GM10266 (cell line): ENCODE measurements at regions not wholly inside any gene's neighbourhood (a gene's known extent, or its start where the extent isn't known, plus 50 kb on each side); places are given as distances from the start of the nearest gene placed in this dataset.

Source experiments
- DNase-seq: peaks from one replicate; pipeline ENCODE4 v3.0.0; 2012; ENCODE audit errors: extremely low spot score
- CTCF ChIP-seq: IDR thresholded peaks from 2 replicates; pipeline ENCODE4 v1.5.1; 2012; ENCODE audit warnings: mild to moderate bottlenecking, low read depth; ENCODE audit not compliant: control insufficient read depth, insufficient read depth; ENCODE audit errors: missing control alignments

DNA sequence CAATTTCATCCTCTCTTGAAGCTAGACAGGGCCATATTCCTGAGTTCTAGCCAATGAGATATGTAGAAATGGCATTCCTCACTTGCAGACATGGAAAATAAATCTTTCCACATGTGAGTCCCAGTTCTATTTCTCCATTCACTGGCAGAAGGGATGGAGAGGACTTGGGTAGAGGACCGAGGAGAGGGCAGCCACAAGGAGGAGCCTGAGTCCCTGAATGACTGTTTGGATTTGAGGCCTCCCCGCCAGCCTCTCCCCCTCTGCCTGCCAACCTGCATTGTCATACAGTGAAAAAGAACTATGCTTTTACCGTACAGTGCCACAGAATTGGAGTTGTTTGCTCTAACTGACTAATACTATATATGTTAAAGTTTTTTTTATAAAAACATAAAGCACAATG is 583.0 kb upstream of the WWC1 start:
- no peak for TF ChIP-seq CTCF
- DNase-seq, result no peak

DNA sequence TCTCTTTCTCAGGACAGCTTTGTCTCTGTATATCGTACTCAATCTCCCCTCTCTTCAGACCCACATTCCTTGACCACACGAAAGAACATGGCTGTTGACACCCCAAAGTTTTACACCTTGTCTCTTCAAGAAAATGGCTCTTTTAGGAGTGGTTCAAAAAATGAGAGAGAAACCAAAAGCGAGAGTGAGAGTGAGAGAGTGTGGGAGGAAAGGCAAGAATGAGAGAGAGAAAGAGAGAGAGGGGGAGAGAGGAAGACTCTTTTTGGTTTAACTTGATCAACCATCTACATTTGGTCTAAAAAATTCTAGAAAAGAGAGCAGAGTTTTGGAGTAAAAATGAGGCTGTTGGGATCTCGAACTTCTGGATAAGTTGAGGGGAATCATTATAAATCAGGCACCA is 581.8 kb upstream of the WWC1 start:
- no peak for TF ChIP-seq CTCF
- DNase-seq, result no peak

- no peak for DNase-seq
- TF ChIP-seq CTCF, result no peak
Measured at GRCh38 chr5:167710444-167711073, 580.9 kb upstream of the WWC1 start.

- no peak for DNase-seq
- TF ChIP-seq CTCF, result no peak
Measured at GRCh38 chr5:167712986-167713585, 578.4 kb upstream of the WWC1 start.

DNA sequence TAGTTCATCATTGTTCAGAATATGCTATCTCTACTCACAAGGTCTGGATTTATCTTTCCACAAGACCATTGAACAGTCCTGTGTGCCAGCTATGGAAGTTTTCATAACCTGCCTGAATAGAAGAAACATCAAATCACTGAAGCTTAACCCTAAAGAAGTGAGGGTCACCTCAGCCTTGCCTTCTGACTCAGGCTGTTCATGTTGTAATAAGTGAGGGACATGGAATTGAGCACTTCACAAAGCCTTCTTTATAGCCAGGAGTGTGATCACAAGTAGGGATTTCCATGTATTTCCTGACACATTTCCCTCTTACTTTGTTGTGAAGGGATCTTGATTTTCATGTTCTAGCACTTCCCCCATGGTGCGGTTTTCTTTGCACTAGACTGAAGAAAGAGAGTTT is 577.5 kb upstream of the WWC1 start:
- TF ChIP-seq CTCF, result no peak
- DNase-seq, result no peak

DNA sequence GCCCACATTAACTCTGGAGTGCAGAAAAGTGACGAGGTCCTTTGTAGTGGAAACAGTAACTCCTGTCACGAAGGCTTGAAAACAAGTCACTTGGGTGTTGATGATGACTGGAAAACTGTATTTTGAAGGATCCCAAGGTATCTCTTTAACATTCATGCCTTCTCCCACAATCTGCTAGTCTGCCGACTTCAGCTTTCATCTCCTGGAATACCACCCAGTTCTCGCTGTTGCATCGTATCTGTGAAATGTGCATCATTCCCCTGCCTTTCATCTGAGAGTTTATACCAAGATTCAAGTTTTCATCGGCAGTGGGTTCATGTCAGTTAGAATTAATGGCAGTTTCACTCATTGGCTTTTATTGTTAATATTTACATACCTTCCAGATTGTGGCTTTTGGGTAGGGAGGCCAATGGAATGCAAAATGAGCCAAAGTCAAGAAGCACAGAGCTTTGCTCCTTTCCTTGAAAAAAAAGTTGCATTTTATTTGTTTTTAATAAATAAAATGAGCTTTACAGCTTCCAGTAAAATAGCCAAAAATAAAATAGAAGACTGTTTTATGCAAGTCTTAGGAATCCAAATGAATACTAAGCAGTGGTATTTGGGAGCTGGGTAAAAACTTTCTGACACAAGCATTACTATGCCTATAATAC is 575.2 kb upstream of the WWC1 start:
- no peak for DNase-seq
- no peak for TF ChIP-seq CTCF

GRCh38 chr5:167720259-167720658 is 571.2 kb upstream of the WWC1 start:
- TF ChIP-seq CTCF, result no peak
- DNase-seq, result no peak
